ENCODE measurements at regions not wholly inside any gene's neighbourhood (a gene's known extent, or its start where the extent isn't known, plus 50 kb on each side); places are given as distances from the start of the nearest gene placed in this dataset.

GRCh38 chr4:44025376-44026020 is 423.1 kb downstream of the KCTD8 start:
- TF ChIP-seq TARDBP (IDR thresholded peaks at IDR 0.05; ENCODE audit: borderline replicate concordance) (no peak), BCL11A (IDR thresholded peaks at IDR 0.05; ENCODE audit: low read depth, low read length) (no peak), MTA2 (IDR thresholded peaks at IDR 0.05; ENCODE audit: low read depth) (no peak), PAX8 (IDR thresholded peaks at IDR 0.05) (no peak), FOXK2 (IDR thresholded peaks at IDR 0.05) (no peak), CBFB (IDR thresholded peaks at IDR 0.05; ENCODE audit: low read depth) (no peak)
- TF ChIP-seq, protein P1, sequence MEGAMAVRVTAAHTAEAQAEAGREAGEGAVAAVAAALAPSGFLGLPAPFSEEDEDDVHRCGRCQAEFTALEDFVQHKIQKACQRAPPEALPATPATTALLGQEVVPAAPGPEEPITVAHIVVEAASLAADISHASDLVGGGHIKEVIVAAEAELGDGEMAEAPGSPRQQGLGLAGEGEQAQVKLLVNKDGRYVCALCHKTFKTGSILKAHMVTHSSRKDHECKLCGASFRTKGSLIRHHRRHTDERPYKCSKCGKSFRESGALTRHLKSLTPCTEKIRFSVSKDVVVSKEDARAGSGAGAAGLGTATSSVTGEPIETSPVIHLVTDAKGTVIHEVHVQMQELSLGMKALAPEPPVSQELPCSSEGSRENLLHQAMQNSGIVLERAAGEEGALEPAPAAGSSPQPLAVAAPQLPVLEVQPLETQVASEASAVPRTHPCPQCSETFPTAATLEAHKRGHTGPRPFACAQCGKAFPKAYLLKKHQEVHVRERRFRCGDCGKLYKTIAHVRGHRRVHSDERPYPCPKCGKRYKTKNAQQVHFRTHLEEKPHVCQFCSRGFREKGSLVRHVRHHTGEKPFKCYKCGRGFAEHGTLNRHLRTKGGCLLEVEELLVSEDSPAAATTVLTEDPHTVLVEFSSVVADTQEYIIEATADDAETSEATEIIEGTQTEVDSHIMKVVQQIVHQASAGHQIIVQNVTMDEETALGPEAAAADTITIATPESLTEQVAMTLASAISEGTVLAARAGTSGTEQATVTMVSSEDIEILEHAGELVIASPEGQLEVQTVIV (IDR thresholded peaks at IDR 0.05; ENCODE audit: borderline replicate concordance, partially characterized antibody): no peak
- no TSS peak for BruUV-seq (replicated peaks)
- Histone ChIP-seq H3K9me3 (replicated peaks; ENCODE audit: control insufficient read depth, insufficient read depth, low read length) (no peaks in the 10 kb centered on the region), H3K27ac (ENCODE audit: control insufficient read depth, insufficient read depth) (no peak overlapping the region), H3K79me2 (ENCODE audit: control insufficient read depth, insufficient read depth, low read length) (no peaks in the 10 kb centered on the region), H3K4me2 (ENCODE audit: control insufficient read depth, insufficient read depth) (no peak overlapping the region), H3K9ac (ENCODE audit: control insufficient read depth, insufficient read depth, low read length) (no peak overlapping the region), H2AFZ (ENCODE audit: control insufficient read depth, low read depth, low read length) (no peak overlapping the region), H3K4me1 (ENCODE audit: control insufficient read depth, insufficient read depth, low read length) (no peaks in the 10 kb centered on the region), H3K27me3 (replicated peaks in 1 of 2; ENCODE audit: control insufficient read depth in 2 of 2, insufficient read depth in 2 of 2, low read length in 1 of 2) (no peaks in the 10 kb centered on the region), H3K4me3 (no peak overlapping the region), H3K36me3 (ENCODE audit: control insufficient read depth in 2 of 2, insufficient read depth in 2 of 2, low read length in 1 of 2) (no peaks in the 10 kb centered on the region), H4K20me1 (ENCODE audit: control insufficient read depth, insufficient read depth) (no peaks in the 10 kb centered on the region)
- ChIA-PET POLR2A (no interaction called here), SMC1A (ENCODE audit: uncharacterized antibody, unreplicated experiment) (interaction anchor here (0.7 kb wide), 1 partner anchor 1653 kb away, joined by 3 read pairs; no protein-coding TSS in a partner anchor), RAD21 (ENCODE audit: unreplicated experiment) (no interaction called here), CTCF (interaction anchor here (0.7 kb wide), 1 partner anchor 991 kb away, joined by 3 read pairs; no protein-coding TSS in a partner anchor)
- ATAC-seq (no peak), FAIRE-seq (no peak), DNase-seq (ENCODE audit: low read depth, low spot score) (no peak)
- intact Hi-C loops (cut with micrococcal nuclease; ENCODE audit: unreplicated experiment): no loop called here
- 12% methylated on average over 3 of the region's 3 CpGs for WGBS (ENCODE audit: insufficient coverage, insufficient replicate concordance, low lambda C conversion rate, missing lambda C conversion rate)
- in situ Hi-C loops (cut with MboI): no loop called here

All from GM12878 (cell line).